Pancreas (tissue), 10 donors: ENCODE measurements at regions not wholly inside any gene's neighbourhood (a gene's known extent, or its start where the extent isn't known, plus 50 kb on each side); places are given as distances from the start of the nearest gene placed in this dataset.
A peak's percentile ranks its signal among the peaks of the same experiment; 100 is the strongest.

ENCODE experiments used
- ATAC-seq, 4 donors: fragments of 200-7000 bp; cut with Tn5 transposase; one replicate each; pipeline versions ENCODE4 v1.8.0 to v1.9.1; 2020; ENCODE audit warnings: mild to moderate bottlenecking in 4 of 4, moderate library complexity in 4 of 4
- DNase-seq, 6 donors: peaks; one replicate each; pipeline ENCODE4 v3.0.0-alpha.2; 2020
- FAIRE-seq: peaks from 2 replicates; lab custom pipeline; 2012; peaks lifted over from hg19 to GRCh38; lab: Jason Lieb, UNC
- H3K27ac ChIP-seq, 4 donors: fragments of 200-600 bp; sonication (generic); 1 replicate in 3 of 4; 2 replicates in 1 of 4; pipeline versions ENCODE4 v1.5.0 to v1.8.0; 2020
- H3K27me3 ChIP-seq, 4 donors: fragments of 200-600 bp; one replicate each; pipeline ENCODE4 v1.8.0; 2021
- H3K36me3 ChIP-seq, 3 donors: fragments of 200-600 bp; sonication (generic) in 1 of 3; one replicate each; pipeline versions ENCODE4 v1.5.0 to v1.8.0; 2020 to 2021
- H3K4me1 ChIP-seq, 3 donors: fragments of 200-600 bp; one replicate each; pipeline ENCODE4 v1.8.0; 2021
- H3K4me3 ChIP-seq, 4 donors: fragments of 200-600 bp; sonication (generic) in 2 of 4; one replicate each; pipeline versions ENCODE4 v1.5.0 to v1.8.0; 2020 to 2021
- H3K9me3 ChIP-seq, 4 donors: fragments of 200-600 bp; one replicate each; pipeline ENCODE4 v1.8.0; 2021
- CTCF ChIP-seq, 4 donors: fragments of 200-600 bp; sonication (generic) in 3 of 4; IDR thresholded peaks; one replicate each; pipeline versions ENCODE4 v1.5.0 to v1.8.0; 2021; ENCODE audit warnings: antibody characterized with exemption in 4 of 4
- WGBS, 2 donors: extraction: QIAGEN DNeasy Blood & Tissue Kit; methylation state at CpG; one replicate each; pipeline ENCODE4 v1.1.7; 2013; 5-methylcytosine and 5-hydroxymethylcytosine counted together
- intact Hi-C, 3 donors: fragments of 100-400 bp; cut with DNase I; formaldehyde crosslinking; loops; one replicate each; pipeline versions ENCODE4 v1.11.1 to v1.14.2; 2022
- donor health status: healthy with polysubstance abuse.
- donor health status: DM: no; HTN: no; CAD: no; lungs with moderate emphysema.
- donor health status: DM: no; HTN: no; CAD: no.
- donor health status: control.
- donor health status: control.
- donor health status: Bipolar disorder and iron deficiency.
- donor health status: DM: yes; HTN: yes; CAD: no.
- donor health status: DM: no; HTN: no; CAD: no.
- donor health status: DM: no; HTN: no; CAD: no.
- donor health status: DM: yes; HTN: yes; CAD: no.

GRCh38 chrX:74023203-74023602 is 170.7 kb upstream of the XIST start:
- Histone ChIP-seq H3K36me3 (no peaks in the 10 kb centered on the region), H3K9me3 (no peaks in the 10 kb centered on the region), H3K27ac (no peak overlapping the region), H3K4me3 (no peak overlapping the region), H3K27me3 (no peaks in the 10 kb centered on the region), H3K4me1 (no peaks in the 10 kb centered on the region)
- TF ChIP-seq CTCF (IDR thresholded peaks at IDR 0.05): no peak
- no peak for DNase-seq
- no peak for FAIRE-seq
- ATAC-seq: no peak
- WGBS, 2 donors: 87 to 90% methylated on average over 2 of the region's 2 CpGs
- intact Hi-C loops: no loop called here

GRCh38 chrX:74018253-74018652 is 165.7 kb upstream of the XIST start:
- Histone ChIP-seq H3K9me3 (no peaks in the 10 kb centered on the region), H3K27ac (no peak overlapping the region), H3K4me3 (no peak overlapping the region), H3K4me1 (no peaks in the 10 kb centered on the region), H3K36me3 (no peaks in the 10 kb centered on the region), H3K27me3 (no peaks in the 10 kb centered on the region)
- FAIRE-seq (no peak), ATAC-seq (no peak), DNase-seq (no peak)
- TF ChIP-seq CTCF (IDR thresholded peaks at IDR 0.05): no peak
- intact Hi-C loops: loop anchor here in 2 of 3 donors (5.0 to 10.0 kb wide), 2 partner anchors 153 to 161 kb away; no protein-coding TSS in a partner anchor
- WGBS, 2 donors: 92 to 94% methylated on average over 8 of the region's 8 CpGs

DNA sequence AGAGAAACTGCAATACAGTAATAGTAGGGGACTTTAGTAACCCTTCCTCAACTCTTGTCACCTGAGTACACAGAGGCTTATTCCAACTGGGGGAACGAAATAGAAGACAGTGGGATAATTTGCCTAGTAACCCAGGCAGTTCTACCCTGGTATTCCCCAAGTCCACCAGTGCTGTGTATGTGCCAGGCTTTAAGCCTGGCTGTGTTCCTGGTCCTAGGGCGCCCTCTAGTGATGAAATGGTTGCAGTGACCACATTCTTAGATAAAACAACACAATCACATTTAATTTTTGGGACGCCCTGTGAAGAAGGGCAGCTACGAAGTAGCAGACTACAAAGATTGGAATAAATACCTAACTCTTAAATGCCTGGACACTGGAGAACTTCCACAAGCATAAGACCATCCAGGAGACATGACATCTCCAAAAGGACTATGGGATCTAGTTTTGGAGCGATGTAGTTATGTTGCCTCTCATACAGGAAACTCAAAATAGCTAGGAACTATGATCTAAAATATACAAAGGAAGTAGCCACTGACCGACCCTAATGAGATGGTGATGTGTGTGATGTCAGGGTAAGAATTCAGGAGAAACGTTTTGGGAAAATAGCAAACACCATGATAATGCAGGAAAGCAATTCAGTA is 163.0 kb upstream of the XIST start:
- intact Hi-C loops: loop anchor here in 2 of 3 donors (5.0 to 10.0 kb wide), 2 partner anchors 151 to 158 kb away; no protein-coding TSS in a partner anchor
- H3K4me1 ChIP-seq: no peaks in the 10 kb centered on the region
- H3K27me3 ChIP-seq: no peaks in the 10 kb centered on the region
- no peaks in the 10 kb centered on the region for H3K36me3 ChIP-seq
- 21 to 23% methylated on average over 7 of the region's 7 CpGs for WGBS, 2 donors
- peak in 5 of 6 donors; percentile 17 to 75 (median 56) for DNase-seq
- FAIRE-seq: peak; percentile 65
- H3K27ac ChIP-seq: no peak overlapping the region
- no peaks in the 10 kb centered on the region for H3K9me3 ChIP-seq
- no peak overlapping the region for H3K4me3 ChIP-seq
- ATAC-seq: peak; percentile 87 to 99 (median 95)
- peak; percentile 66 to 86 (median 70) for TF ChIP-seq CTCF (IDR thresholded peaks at IDR 0.05)

DNA sequence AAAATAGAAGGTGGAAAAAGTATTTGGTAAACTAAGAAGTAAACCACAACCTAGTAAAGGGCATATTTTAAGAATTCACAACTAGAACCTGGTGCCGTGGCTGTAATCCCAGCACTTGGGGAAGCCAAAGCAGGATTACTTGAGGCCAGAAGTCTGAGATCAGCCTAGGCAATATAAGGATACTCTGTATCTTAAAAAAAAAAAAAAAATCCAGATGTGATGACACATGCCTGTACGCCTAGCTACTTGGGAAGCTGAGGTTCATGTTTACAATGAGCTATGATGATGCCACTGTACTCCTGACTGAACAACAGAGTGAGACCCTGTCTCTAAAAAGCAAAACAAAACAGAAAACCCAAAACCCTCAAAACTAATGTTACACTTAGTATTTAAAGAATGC is 156.5 kb upstream of the XIST start:
- no peak overlapping the region for H3K27ac ChIP-seq
- no peaks in the 10 kb centered on the region for H3K27me3 ChIP-seq
- no peak for ATAC-seq
- H3K36me3 ChIP-seq: no peaks in the 10 kb centered on the region
- FAIRE-seq: no peak
- H3K4me3 ChIP-seq: no peak overlapping the region
- intact Hi-C loops: no loop called here
- H3K4me1 ChIP-seq: no peaks in the 10 kb centered on the region
- WGBS, 2 donors: 98 to 100% methylated on average over 2 of the region's 2 CpGs
- no peak for TF ChIP-seq CTCF (IDR thresholded peaks at IDR 0.05)
- DNase-seq: no peak
- no peaks in the 10 kb centered on the region for H3K9me3 ChIP-seq

GRCh38 chrX:73992019-73992418 is 139.5 kb upstream of the XIST start:
- TF ChIP-seq CTCF (IDR thresholded peaks at IDR 0.05): no peak
- ATAC-seq: no peak
- 98 to 99% methylated on average over 6 of the region's 6 CpGs for WGBS, 2 donors
- Histone ChIP-seq H3K4me1 (no peaks in the 10 kb centered on the region), H3K4me3 (no peak overlapping the region), H3K27ac (no peak overlapping the region), H3K27me3 (no peaks in the 10 kb centered on the region), H3K9me3 (no peaks in the 10 kb centered on the region), H3K36me3 (no peaks in the 10 kb centered on the region)
- intact Hi-C loops: no loop called here
- DNase-seq: no peak
- no peak for FAIRE-seq
